Skeletal muscle satellite cell (primary cell): ENCODE measurements at regions not wholly inside any gene's neighbourhood (a gene's known extent, or its start where the extent isn't known, plus 50 kb on each side); places are given as distances from the start of the nearest gene placed in this dataset.
A peak's percentile ranks its signal among the peaks of the same experiment; 100 is the strongest.
"Not testable (repeated sequence)": the region's sequence is repeated elsewhere in the genome, so short reads cannot be mapped to it uniquely, and the experiment has no call there.

ENCODE experiments used
- H3K27me3 ChIP-seq: 2 replicates; pipeline ENCODE4 v1.7.0; 2013; ENCODE audit warnings: low read length; ENCODE audit not compliant: control insufficient read depth, insufficient read depth
- H3K36me3 ChIP-seq: 2 replicates; pipeline ENCODE4 v1.7.0; 2013; ENCODE audit warnings: mild to moderate bottlenecking, control low read depth, low read length; ENCODE audit not compliant: insufficient read depth
- H3K4me1 ChIP-seq: 2 replicates; pipeline ENCODE4 v1.7.0; 2013; ENCODE audit warnings: low read length; ENCODE audit not compliant: control insufficient read depth, insufficient read depth
- H3K4me2 ChIP-seq: 2 replicates; pipeline ENCODE4 v1.7.0; 2013; ENCODE audit warnings: mild to moderate bottlenecking, low read length
- H3K4me3 ChIP-seq: 2 replicates; pipeline ENCODE4 v1.7.0; 2013; ENCODE audit warnings: low read length
- H3K9ac ChIP-seq: 2 replicates; pipeline ENCODE4 v1.7.0; 2013; ENCODE audit warnings: mild to moderate bottlenecking, low read depth, low read length, moderate library complexity
- H3K9me3 ChIP-seq: replicated peaks from 2 replicates; pipeline ENCODE4 v1.7.0; 2013; ENCODE audit warnings: mild to moderate bottlenecking, control low read depth, low read length

- no peak overlapping the region for H3K9ac ChIP-seq
- no peaks in the 10 kb centered on the region for H3K36me3 ChIP-seq
- no peaks in the 10 kb centered on the region for H3K9me3 ChIP-seq
- H3K27me3 ChIP-seq = no peaks in the 10 kb centered on the region
- H3K4me1 ChIP-seq = no peaks in the 10 kb centered on the region
- no peak overlapping the region for H3K4me2 ChIP-seq
- no peak overlapping the region for H3K4me3 ChIP-seq
These were observed 1470.8 kb upstream of the ADGRL3 start for GRCh38 chr4:59729321-59729720.

GRCh38 chr4:59748433-59748832 is 1451.7 kb upstream of the ADGRL3 start:
- Histone ChIP-seq H3K4me1 (no peaks in the 10 kb centered on the region), H3K9me3 (no peaks in the 10 kb centered on the region), H3K36me3 (no peaks in the 10 kb centered on the region), H3K4me3 (no peak overlapping the region), H3K9ac (no peak overlapping the region), H3K27me3 (no peaks in the 10 kb centered on the region), H3K4me2 (no peak overlapping the region)

- H3K27me3 ChIP-seq = no peaks in the 10 kb centered on the region
- H3K4me3 ChIP-seq = no peak overlapping the region
- H3K4me2 ChIP-seq = no peak overlapping the region
- H3K9ac ChIP-seq = no peak overlapping the region
- no peaks in the 10 kb centered on the region for H3K9me3 ChIP-seq
- no peaks in the 10 kb centered on the region for H3K4me1 ChIP-seq
- H3K36me3 ChIP-seq = no peaks in the 10 kb centered on the region
These were observed 1440.9 kb upstream of the ADGRL3 start for GRCh38 chr4:59759082-59759825.

GRCh38 chr4:59762344-59762743 is 1437.8 kb upstream of the ADGRL3 start:
- Histone ChIP-seq H3K4me3 (no peak overlapping the region), H3K9me3 (no peaks in the 10 kb centered on the region), H3K27me3 (no peaks in the 10 kb centered on the region), H3K36me3 (no peaks in the 10 kb centered on the region), H3K4me2 (no peak overlapping the region), H3K4me1 (no peaks in the 10 kb centered on the region), H3K9ac (no peak overlapping the region)

GRCh38 chr4:59770601-59771264 is 1429.4 kb upstream of the ADGRL3 start:
- Histone ChIP-seq H3K9ac (no peak overlapping the region), H3K4me3 (no peak overlapping the region), H3K4me1 (no peaks in the 10 kb centered on the region), H3K4me2 (no peak overlapping the region), H3K36me3 (no peaks in the 10 kb centered on the region), H3K27me3 (no peaks in the 10 kb centered on the region), H3K9me3 (no peaks in the 10 kb centered on the region)

- no peak overlapping the region for H3K9ac ChIP-seq
- no peak overlapping the region for H3K4me3 ChIP-seq
- H3K4me1 ChIP-seq = no peaks in the 10 kb centered on the region
- no peaks in the 10 kb centered on the region for H3K36me3 ChIP-seq
- H3K27me3 ChIP-seq = no peaks in the 10 kb centered on the region
- no peak overlapping the region for H3K4me2 ChIP-seq
- no peaks in the 10 kb centered on the region for H3K9me3 ChIP-seq
These were observed 1427.4 kb upstream of the ADGRL3 start for GRCh38 chr4:59772641-59773139.

- not testable (repeated sequence) for H3K36me3 ChIP-seq, H3K4me3 ChIP-seq, H3K4me2 ChIP-seq, H3K4me1 ChIP-seq, H3K9me3 ChIP-seq, H3K27me3 ChIP-seq, H3K9ac ChIP-seq
These were observed 1419.9 kb upstream of the ADGRL3 start for GRCh38 chr4:59780271-59780670.

- Histone ChIP-seq H3K9ac (no peak overlapping the region), H3K36me3 (no peaks in the 10 kb centered on the region), H3K27me3 (no peaks in the 10 kb centered on the region), H3K4me2 (no peak overlapping the region), H3K4me1 (no peaks in the 10 kb centered on the region), H3K9me3 (no peaks in the 10 kb centered on the region), H3K4me3 (no peak overlapping the region)
These were observed 1395.0 kb upstream of the ADGRL3 start for GRCh38 chr4:59805176-59805575.

- Histone ChIP-seq H3K4me3 (no peak overlapping the region), H3K36me3 (no peaks in the 10 kb centered on the region), H3K9me3 (no peaks in the 10 kb centered on the region), H3K4me1 (no peaks in the 10 kb centered on the region), H3K4me2 (no peak overlapping the region), H3K9ac (no peak overlapping the region), H3K27me3 (no peaks in the 10 kb centered on the region)
These were observed 1385.6 kb upstream of the ADGRL3 start for GRCh38 chr4:59814402-59815010.

GRCh38 chr4:59818656-59819055 is 1381.5 kb upstream of the ADGRL3 start:
- H3K9ac ChIP-seq = peak overlapping the region; percentile 77
- H3K4me2 ChIP-seq = peak overlapping the region; percentile 82
- H3K4me3 ChIP-seq = peak overlapping the region; percentile 75
- no peaks in the 10 kb centered on the region for H3K36me3 ChIP-seq
- no peaks in the 10 kb centered on the region for H3K4me1 ChIP-seq
- H3K9me3 ChIP-seq = no peaks in the 10 kb centered on the region
- H3K27me3 ChIP-seq = no peaks in the 10 kb centered on the region

- no peak overlapping the region for H3K9ac ChIP-seq
- H3K27me3 ChIP-seq = no peaks in the 10 kb centered on the region
- H3K9me3 ChIP-seq = no peaks in the 10 kb centered on the region
- H3K4me3 ChIP-seq = no peak overlapping the region
- H3K4me2 ChIP-seq = no peak overlapping the region
- H3K4me1 ChIP-seq = no peaks in the 10 kb centered on the region
- no peaks in the 10 kb centered on the region for H3K36me3 ChIP-seq
These were observed 1376.8 kb upstream of the ADGRL3 start for GRCh38 chr4:59823311-59823710.
